ENCODE measurements at regions not wholly inside any gene's neighbourhood (a gene's known extent, or its start where the extent isn't known, plus 50 kb on each side); places are given as distances from the start of the nearest gene placed in this dataset.

DNA sequence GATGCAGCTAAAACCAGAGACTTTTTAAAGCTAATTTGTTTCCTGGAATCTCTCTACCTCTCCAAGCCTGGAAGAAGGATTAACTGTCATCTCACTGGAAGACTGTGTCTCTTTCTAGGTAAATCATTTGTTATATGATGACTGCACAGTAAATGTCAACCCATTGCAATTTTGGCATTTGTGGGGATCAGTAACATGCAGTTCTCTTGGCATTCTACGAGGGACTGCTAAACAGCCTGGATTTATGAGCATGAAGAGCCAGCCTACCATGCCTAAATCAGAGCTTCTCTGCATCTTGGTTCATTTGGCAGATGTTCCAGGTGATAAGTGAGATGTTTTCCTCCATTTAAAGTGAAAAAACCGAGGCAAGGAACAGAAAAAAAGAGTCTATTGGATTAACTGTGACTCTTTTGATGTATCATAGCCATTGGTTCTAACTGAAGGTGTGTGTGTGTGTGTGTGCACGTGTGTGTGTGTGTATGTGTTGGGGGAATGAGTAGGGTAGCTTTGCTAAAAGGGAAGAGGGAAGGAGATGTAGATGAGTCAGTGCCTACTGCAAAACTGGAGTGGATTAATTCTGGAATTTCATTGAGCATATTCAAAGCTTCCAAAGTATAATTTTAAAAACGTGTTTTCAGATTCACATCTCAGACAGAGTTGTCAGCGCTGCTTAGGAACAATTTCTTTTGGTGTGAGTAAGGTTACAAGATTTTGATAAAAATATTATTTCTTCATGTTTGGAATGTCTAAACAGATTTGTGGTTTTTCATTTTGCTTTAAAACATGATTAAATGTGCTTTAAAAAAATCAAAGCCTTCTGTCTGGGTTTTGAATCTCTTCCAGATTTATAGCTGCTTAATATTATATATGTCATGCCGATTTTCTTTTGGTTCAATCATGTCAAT is 123.2 kb upstream of the LNX1 start:
- no peak for TF ChIP-seq CHD2 (IDR thresholded peaks at IDR 0.05; ENCODE audit: low read length, partially characterized antibody)
- TF ChIP-seq, protein P1, sequence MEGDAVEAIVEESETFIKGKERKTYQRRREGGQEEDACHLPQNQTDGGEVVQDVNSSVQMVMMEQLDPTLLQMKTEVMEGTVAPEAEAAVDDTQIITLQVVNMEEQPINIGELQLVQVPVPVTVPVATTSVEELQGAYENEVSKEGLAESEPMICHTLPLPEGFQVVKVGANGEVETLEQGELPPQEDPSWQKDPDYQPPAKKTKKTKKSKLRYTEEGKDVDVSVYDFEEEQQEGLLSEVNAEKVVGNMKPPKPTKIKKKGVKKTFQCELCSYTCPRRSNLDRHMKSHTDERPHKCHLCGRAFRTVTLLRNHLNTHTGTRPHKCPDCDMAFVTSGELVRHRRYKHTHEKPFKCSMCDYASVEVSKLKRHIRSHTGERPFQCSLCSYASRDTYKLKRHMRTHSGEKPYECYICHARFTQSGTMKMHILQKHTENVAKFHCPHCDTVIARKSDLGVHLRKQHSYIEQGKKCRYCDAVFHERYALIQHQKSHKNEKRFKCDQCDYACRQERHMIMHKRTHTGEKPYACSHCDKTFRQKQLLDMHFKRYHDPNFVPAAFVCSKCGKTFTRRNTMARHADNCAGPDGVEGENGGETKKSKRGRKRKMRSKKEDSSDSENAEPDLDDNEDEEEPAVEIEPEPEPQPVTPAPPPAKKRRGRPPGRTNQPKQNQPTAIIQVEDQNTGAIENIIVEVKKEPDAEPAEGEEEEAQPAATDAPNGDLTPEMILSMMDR (IDR thresholded peaks at IDR 0.05) = no peak
- TF ChIP-seq TEAD4 (IDR thresholded peaks at IDR 0.05; ENCODE audit: borderline replicate concordance, insufficient read depth) = peak; percentile 93
- TF ChIP-seq GABPA (IDR thresholded peaks at IDR 0.05; ENCODE audit: low read depth) = no peak
